Smooth muscle cell (in vitro differentiated cells): ENCODE measurements at regions not wholly inside any gene's neighbourhood (a gene's known extent, or its start where the extent isn't known, plus 50 kb on each side); places are given as distances from the start of the nearest gene placed in this dataset.
A peak's percentile ranks its signal among the peaks of the same experiment; 100 is the strongest.
"Not testable (repeated sequence)": the region's sequence is repeated elsewhere in the genome, so short reads cannot be mapped to it uniquely, and the experiment has no call there.

ENCODE experiments used
- DNase-seq: peaks from one replicate; lab custom pipeline; 2025; ENCODE audit not compliant: unreplicated experiment; lab: John Stamatoyannopoulos, UW
- H2AFZ ChIP-seq: fragments of 200-600 bp; sonication (generic); 2 replicates; pipeline ENCODE4 v1.6.0; 2016; ENCODE audit warnings: antibody characterized with exemption, low read depth, mild to moderate bottlenecking
- H3F3A ChIP-seq: fragments of 200-600 bp; sonication (generic); 2 replicates; pipeline ENCODE4 v1.6.0; 2017; ENCODE audit warnings: antibody characterized with exemption, low read depth
- H3K27ac ChIP-seq: fragments of 200-600 bp; sonication (generic); 2 replicates; pipeline ENCODE4 v1.5.1; 2016; ENCODE audit warnings: low read depth, mild to moderate bottlenecking
- H3K27me3 ChIP-seq: fragments of 200-600 bp; sonication (generic); 2 replicates; pipeline ENCODE4 v1.6.1; 2016; ENCODE audit warnings: low read depth, mild to moderate bottlenecking
- H3K36me3 ChIP-seq: fragments of 200-600 bp; sonication (generic); 2 replicates; pipeline ENCODE4 v1.5.1; 2016; ENCODE audit warnings: low read depth
- H3K4me1 ChIP-seq: fragments of 200-600 bp; sonication (generic); 2 replicates; pipeline ENCODE4 v1.5.1; 2016; ENCODE audit warnings: low read depth
- H3K4me2 ChIP-seq: fragments of 200-600 bp; sonication (generic); 2 replicates; pipeline ENCODE4 v1.6.0; 2016; ENCODE audit warnings: mild to moderate bottlenecking
- H3K4me3 ChIP-seq: fragments of 200-600 bp; sonication (generic); 2 replicates; pipeline ENCODE4 v1.5.1; 2016; ENCODE audit warnings: mild to moderate bottlenecking
- H3K79me2 ChIP-seq: fragments of 200-600 bp; sonication (generic); 2 replicates; pipeline ENCODE4 v1.6.0; 2016; ENCODE audit warnings: low read depth, mild to moderate bottlenecking
- H3K9ac ChIP-seq: fragments of 200-600 bp; sonication (generic); 2 replicates; pipeline ENCODE4 v1.6.0; 2016; ENCODE audit warnings: low read depth
- H3K9me3 ChIP-seq: fragments of 200-600 bp; sonication (generic); replicated peaks from 2 replicates; pipeline ENCODE4 v1.5.1; 2016; ENCODE audit warnings: low read depth
- H4K20me1 ChIP-seq: fragments of 200-600 bp; sonication (generic); 2 replicates; pipeline ENCODE4 v1.6.0; 2016; ENCODE audit warnings: low read depth
- WGBS: methylation state at CpG from one replicate; pipeline ENCODE4 v1.1.7; 2016; ENCODE audit warnings: low lambda C conversion rate; 5-methylcytosine and 5-hydroxymethylcytosine counted together
- TF ChIP-seq, protein P1 (sequence below): fragments of 200-600 bp; sonication (generic); IDR thresholded peaks from 2 replicates; pipeline ENCODE4 v1.5.1; 2017; ENCODE audit warnings: borderline replicate concordance, mild to moderate bottlenecking, antibody characterized with exemption; ENCODE audit not compliant: insufficient read depth, poor library complexity, severe bottlenecking

DNA sequence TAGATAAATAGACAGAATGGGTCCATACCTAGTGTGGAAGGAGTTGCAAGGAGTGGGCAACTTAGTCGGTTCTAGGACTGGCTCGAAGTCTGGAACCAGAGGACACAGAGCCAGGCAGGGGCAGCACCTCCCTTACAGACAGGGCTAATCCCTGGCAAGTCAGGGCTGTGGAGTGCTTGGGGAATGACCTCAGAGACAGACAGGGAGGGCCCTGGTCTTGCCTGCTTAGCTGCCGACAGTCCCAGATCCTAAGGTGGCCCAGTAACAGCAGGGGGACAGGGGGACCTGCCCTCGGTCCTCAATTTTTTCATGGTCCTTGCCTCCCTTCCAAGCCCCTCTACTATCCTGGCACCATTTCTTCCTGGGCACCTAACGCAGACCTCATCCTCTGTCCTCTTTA lies 222.4 kb upstream of the TNC start:
- Histone ChIP-seq H3K4me1 (no peaks in the 10 kb centered on the region), H3K79me2 (no peaks in the 10 kb centered on the region), H3K4me3 (no peak overlapping the region), H3K27ac (no peak overlapping the region), H3K36me3 (no peaks in the 10 kb centered on the region), H3K27me3 (no peaks in the 10 kb centered on the region), H3F3A (no peaks in the 10 kb centered on the region), H3K9ac (no peak overlapping the region), H3K9me3 (no peaks in the 10 kb centered on the region), H2AFZ (no peak overlapping the region), H3K4me2 (no peak overlapping the region), H4K20me1 (no peaks in the 10 kb centered on the region)
- TF ChIP-seq, protein P1, sequence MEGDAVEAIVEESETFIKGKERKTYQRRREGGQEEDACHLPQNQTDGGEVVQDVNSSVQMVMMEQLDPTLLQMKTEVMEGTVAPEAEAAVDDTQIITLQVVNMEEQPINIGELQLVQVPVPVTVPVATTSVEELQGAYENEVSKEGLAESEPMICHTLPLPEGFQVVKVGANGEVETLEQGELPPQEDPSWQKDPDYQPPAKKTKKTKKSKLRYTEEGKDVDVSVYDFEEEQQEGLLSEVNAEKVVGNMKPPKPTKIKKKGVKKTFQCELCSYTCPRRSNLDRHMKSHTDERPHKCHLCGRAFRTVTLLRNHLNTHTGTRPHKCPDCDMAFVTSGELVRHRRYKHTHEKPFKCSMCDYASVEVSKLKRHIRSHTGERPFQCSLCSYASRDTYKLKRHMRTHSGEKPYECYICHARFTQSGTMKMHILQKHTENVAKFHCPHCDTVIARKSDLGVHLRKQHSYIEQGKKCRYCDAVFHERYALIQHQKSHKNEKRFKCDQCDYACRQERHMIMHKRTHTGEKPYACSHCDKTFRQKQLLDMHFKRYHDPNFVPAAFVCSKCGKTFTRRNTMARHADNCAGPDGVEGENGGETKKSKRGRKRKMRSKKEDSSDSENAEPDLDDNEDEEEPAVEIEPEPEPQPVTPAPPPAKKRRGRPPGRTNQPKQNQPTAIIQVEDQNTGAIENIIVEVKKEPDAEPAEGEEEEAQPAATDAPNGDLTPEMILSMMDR = no peak
- 64% methylated on average over 5 of the region's 5 CpGs for WGBS
- DNase-seq = no peak

DNA sequence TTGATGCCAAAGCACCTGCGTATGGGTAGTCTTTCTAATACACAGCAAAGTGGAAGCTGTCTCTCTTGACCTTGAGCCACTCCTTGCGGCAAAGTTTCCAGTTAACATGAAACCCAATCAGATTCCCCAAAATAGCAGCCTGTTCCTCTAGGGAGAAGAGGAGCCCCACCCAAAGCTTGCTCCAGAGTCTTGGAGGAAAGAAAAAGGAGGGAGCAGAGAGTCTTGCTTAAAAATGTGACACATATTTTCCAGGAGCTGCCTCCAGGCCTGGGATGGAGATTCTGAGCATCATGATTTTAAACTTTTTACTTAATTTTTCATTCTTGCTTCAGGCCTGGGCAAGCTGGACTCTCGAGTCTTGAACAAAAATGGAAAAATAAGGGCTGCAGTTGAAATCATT lies 223.5 kb upstream of the TNC start:
- Histone ChIP-seq H3F3A (no peaks in the 10 kb centered on the region), H3K27me3 (no peaks in the 10 kb centered on the region), H3K79me2 (no peaks in the 10 kb centered on the region), H4K20me1 (no peaks in the 10 kb centered on the region), H2AFZ (no peak overlapping the region), H3K27ac (no peak overlapping the region), H3K4me1 (no peaks in the 10 kb centered on the region), H3K4me3 (no peak overlapping the region), H3K36me3 (no peaks in the 10 kb centered on the region), H3K9ac (no peak overlapping the region), H3K9me3 (no peaks in the 10 kb centered on the region), H3K4me2 (no peak overlapping the region)
- TF ChIP-seq, protein P1 = no peak
- WGBS = 83% methylated on average over 3 of the region's 3 CpGs
- no peak for DNase-seq

DNA sequence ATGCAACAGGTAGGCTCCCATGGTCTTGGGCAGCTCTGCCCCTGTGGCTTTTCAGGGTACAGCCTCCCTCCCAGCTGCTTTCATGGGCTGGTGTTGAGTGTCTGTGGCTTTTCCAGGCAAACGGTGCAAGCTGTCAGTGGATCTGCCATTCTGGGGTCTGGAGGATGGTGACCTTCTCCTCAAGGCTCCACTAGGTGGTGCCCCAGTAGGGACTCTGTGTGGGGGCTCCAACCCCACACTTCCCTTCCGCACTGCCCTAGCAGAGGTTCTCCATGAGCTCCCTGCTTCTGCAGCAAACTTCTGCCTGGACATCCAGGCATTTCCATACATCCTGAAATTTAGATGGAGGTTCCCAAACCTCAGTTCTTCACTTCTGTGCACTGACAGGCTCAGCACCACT lies 229.8 kb upstream of the TNC start:
- not testable (repeated sequence) for H3F3A ChIP-seq, H3K27me3 ChIP-seq, H2AFZ ChIP-seq, H3K79me2 ChIP-seq, H3K36me3 ChIP-seq, H3K4me3 ChIP-seq, H3K9ac ChIP-seq, H4K20me1 ChIP-seq, H3K27ac ChIP-seq, DNase-seq, H3K9me3 ChIP-seq, H3K4me1 ChIP-seq, H3K4me2 ChIP-seq
- WGBS = 97% methylated on average over 2 of the region's 2 CpGs

DNA sequence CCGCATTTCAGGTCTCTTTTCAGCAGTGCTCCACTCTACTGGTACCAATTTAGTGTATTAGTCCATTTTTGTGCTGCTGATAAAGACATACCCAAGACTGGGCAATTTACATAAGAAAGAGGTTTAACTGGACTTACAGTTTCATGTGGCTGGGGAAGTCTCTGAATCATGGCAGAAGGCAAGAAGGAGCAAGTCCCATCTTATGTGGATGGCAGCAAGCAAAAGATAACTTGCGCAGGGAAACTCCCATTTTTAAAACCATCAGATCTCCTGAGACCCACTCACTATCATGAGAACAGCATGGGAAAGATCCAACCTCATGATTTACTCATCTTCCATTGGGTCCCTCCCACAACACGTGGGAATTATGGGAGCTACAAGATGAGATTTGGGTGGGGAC lies 231.0 kb upstream of the TNC start:
- WGBS = 77% methylated on average over 3 of the region's 3 CpGs
- H3K36me3 ChIP-seq, H3K79me2 ChIP-seq, H2AFZ ChIP-seq, H3K4me2 ChIP-seq, H3K9ac ChIP-seq, H3K4me3 ChIP-seq, H3K4me1 ChIP-seq, H3F3A ChIP-seq, DNase-seq, H3K27me3 ChIP-seq, H4K20me1 ChIP-seq, H3K9me3 ChIP-seq: not testable (repeated sequence)
- peak overlapping the region; percentile 48 for H3K27ac ChIP-seq

DNA sequence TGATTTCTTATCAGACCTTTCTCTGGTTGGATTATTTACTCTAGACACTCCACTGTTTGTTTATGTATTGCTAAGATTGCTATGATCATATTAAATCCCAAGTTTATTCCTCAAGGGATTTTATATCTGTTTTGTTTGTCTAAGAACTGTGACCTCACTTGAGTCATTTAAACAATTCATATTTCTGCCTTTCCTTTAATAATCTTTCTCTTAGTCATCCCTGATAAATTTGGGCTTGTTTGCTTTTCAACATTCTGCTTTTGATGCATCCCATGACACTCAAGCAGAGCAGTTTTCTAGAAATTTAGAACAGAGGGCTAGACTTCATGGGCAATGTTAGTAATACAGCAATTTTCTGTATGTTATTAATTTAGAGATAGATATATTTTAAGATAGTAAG lies 231.6 kb upstream of the TNC start:
- H3K4me2 ChIP-seq = peak overlapping the region; percentile 66
- H3K27ac ChIP-seq = peak overlapping the region; percentile 48
- no peaks in the 10 kb centered on the region for H3K36me3 ChIP-seq
- no peak overlapping the region for H2AFZ ChIP-seq
- H3K79me2 ChIP-seq = no peaks in the 10 kb centered on the region
- H3F3A ChIP-seq = no peaks in the 10 kb centered on the region
- H3K9me3 ChIP-seq = no peaks in the 10 kb centered on the region
- DNase-seq = no peak
- no peak overlapping the region for H3K9ac ChIP-seq
- no peaks in the 10 kb centered on the region for H3K27me3 ChIP-seq
- H3K4me3 ChIP-seq = no peak overlapping the region
- no peaks in the 10 kb centered on the region for H3K4me1 ChIP-seq
- TF ChIP-seq, protein P1 = no peak
- no peaks in the 10 kb centered on the region for H4K20me1 ChIP-seq
